OCI-M1 (cell line): ENCODE measurements at regions not wholly inside any gene's neighbourhood (a gene's known extent, or its start where the extent isn't known, plus 50 kb on each side); places are given as distances from the start of the nearest gene placed in this dataset.
"Not testable (repeated sequence)": the region's sequence is repeated elsewhere in the genome, so short reads cannot be mapped to it uniquely, and the experiment has no call there.

Source experiments
- DNase-seq: peaks from one replicate; lab custom pipeline; 2025; lab: John Stamatoyannopoulos, UW

- DNase-seq = no peak
Observed at GRCh38 chr12:114501474-114501807, 95.5 kb upstream of the TBX5 start.

DNA sequence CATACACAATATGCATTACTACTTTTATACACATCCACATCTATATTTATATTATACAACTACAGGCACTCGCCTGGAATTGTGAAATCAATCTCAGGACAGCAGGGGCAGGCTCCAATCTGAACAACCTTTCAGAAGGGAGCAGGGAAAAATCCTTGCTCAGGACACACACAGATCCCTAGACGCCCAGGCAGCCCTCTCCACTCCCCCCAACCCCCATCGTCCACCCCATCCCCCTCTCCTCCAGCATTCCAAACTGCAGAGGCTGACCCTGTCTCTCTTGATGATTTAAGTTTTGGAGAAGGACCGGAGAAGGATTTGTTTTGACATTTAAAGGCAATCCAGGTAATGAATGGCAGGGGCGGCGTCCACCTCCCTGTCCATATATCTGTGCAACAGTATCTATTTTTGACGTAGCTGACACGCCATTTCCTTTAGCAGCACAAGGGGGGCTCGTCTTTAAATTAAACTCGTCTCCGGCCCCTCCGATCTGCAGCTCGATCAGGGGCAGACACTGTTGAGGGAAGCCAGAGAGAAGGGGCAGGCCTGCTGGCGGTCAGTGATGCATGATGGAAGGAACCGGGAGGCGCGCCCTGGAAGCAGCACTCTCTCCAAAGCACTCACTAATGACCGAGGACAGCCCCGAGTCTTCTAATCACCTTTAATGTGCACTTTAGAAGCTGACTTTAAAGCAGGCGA lies 95.0 kb upstream of the TBX5 start:
- no peak for DNase-seq

DNA sequence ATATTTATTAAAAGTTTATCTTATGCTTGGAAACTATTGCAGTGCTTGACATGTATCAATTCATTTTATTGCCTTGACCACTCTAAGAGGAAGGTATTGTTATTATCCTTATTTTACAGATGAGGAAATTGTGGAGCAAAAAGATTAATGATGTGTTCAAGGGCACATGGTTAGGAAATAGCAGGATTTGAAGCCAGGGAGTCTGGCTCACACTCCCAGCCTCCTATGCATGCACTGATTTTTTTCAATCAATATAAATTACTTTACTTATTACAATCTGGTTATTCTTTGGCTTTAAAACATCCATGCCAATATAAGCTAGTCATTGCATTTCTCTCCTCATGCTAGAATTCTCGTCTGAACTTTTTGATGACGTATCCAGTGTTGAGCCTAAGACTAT lies 94.2 kb upstream of the TBX5 start:
- no peak for DNase-seq

- DNase-seq = no peak
Observed at GRCh38 chr12:114499338-114499737, 93.4 kb upstream of the TBX5 start.

DNA sequence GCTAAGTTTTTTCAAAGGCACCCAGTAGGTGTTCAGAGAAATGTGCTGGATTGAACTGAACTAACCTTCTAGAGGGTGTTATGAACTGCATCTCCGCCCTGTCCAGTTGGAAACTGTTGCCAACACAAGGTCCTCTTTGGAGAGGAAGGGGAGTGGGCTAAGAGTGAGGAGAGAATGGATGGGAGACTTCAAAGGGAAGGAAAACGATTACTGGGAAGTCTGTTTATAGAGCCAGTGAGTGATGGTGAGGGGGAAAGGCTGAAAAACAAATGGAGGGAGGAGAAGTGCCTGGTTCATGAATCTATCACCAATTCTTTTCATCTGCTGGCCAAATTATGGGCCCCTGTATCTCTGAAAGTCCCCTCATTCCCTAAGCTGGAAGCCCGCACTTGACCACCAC lies 86.0 kb upstream of the TBX5 start:
- no peak for DNase-seq

- not testable (repeated sequence) for DNase-seq
Observed at GRCh38 chr12:114484822-114485459, 79.0 kb upstream of the TBX5 start.

- DNase-seq = no peak
Observed at GRCh38 chr12:114483996-114484395, 78.1 kb upstream of the TBX5 start.

DNA sequence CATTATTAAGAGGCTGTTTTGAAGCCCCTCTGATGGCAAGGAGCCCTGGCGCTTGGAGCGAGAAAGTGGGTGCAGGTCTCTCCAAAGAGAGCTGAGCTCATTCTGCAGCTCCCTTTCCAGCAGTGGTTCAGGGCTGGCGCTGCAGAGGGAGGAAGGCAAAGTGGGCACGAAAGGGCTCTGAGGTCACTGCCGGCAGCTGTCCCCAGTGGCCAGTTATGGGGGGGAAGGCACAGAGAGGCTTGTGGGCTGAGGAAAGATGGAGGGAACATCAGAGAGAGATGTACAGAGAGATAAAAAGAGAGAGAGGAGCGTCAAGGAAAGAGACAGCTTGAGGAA lies 75.2 kb upstream of the TBX5 start:
- DNase-seq = no peak

DNA sequence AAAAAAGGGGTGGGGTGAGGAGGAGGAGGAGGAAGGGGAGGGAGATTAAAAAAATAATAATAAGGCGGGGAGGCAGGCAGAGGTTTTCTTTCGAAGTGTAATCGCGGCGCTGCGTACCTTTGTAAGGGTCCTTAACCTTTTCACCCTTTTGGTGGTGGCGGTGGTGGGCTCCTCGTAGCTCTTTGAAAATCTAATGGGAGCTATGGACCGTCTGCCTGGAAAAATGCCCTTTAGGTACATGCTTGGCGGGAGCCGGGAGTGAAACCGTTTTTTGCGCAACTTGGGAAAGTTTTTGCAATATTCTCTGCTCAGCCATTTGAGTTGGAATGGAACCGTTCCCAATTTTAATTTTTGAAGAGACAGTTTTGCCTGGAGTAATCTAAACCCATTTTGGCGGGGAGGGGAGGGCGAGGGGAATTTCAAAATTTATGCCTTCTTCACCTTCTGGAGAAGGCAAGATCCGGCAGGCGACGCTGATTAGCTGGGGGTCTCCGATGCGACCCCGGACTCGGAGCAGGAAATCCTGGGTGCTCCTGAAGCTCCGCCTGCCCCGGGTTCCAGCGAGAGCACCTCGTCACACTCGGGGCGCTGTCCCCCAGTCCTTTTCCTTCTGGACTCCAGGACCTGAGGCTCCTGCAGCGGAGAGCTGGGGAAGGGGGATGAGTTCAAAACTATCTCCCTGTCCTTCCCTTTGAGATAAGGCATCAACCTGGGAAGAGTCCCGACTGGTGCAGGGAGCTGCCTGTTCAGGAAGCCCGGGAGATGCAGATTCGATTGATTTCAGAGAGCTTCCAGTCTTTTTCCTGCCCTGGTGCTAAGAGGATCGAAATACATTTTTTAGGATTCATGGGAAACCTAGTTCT lies 74.6 kb upstream of the TBX5 start:
- DNase-seq = no peak

- DNase-seq = no peak
Observed at GRCh38 chr12:114479831-114480230, 73.9 kb upstream of the TBX5 start.

DNA sequence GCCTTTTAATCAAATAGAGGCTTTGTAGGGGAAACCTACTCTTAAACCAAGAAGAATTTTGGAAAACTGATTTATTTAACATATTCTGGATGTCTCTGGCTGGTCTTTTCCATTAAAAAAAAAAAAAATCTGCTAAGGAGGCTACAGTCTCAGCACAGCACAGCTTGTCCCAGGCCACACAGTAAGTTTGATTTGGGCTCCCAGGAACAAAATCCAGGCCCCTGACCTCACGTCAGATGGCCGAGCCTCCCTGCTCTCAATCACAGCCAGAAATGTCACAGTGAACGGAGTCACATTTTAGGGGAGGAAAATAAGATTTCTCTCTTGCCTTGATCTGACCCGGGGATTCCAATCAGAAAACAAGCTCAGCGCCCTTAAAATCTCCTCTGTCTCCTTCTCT lies 72.9 kb upstream of the TBX5 start:
- DNase-seq = no peak

DNA sequence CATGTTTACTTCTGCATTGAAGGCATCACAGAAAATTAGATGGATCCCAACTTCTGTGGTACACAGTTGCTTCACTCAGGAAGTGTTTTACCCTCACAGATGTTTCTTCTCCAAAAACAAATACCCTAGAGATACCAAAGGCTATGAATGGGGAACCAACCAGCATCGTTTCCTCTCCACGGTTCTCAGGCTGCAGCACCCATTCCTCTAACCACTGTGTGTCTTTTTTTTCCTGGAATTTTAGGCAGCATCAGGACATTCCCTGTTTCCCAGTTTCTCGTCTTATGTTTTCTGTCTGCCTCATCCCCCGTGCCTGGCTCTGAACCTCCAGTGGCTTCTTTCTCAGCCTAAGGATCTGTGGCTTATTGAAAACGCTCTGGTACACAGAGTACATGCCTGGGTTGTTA lies 72.0 kb upstream of the TBX5 start:
- no peak for DNase-seq

DNA sequence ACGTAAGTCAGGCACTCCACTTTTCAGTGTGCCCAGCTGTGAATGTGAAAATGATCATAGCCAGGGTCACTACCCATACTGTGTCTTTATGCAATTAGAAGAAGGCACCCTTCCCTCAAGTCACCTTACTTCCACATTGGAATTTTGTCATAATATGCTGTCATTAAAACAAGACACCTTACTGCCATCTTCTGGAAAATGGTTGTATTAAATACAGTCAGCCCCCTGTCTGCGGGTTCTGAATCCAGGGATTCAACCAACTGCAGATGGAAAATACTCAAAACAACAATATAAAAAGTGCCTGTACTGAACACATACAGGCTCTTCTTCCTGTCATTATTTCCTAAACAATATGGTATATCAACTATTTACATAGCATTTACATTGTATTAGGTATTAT lies 70.2 kb upstream of the TBX5 start:
- DNase-seq = peak; percentile 4

DNA sequence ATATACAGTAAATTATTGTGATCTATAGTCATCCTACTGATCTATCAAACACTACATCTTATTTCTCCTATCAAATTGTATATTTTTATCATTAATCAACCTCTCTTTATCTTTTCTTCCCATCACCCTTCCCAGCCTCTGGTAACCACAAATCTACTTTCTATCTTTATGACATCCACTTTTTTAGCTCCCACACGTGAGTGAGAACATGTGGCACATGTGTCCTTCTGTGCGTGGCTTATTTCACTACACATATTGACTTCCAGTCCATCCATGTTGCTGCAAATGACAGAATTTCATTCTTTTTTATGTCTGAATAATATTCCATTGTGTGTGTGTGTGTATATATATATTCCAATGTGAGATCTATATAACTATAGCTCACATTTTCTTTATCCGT lies 67.8 kb upstream of the TBX5 start:
- no peak for DNase-seq

- DNase-seq = no peak
Observed at GRCh38 chr12:114473018-114473417, 67.1 kb upstream of the TBX5 start.

- no peak for DNase-seq
Observed at GRCh38 chr12:114457620-114458019, 51.7 kb upstream of the TBX5 start.
